ENCODE measurements at regions not wholly inside any gene's neighbourhood (a gene's known extent, or its start where the extent isn't known, plus 50 kb on each side); places are given as distances from the start of the nearest gene placed in this dataset.

DNA sequence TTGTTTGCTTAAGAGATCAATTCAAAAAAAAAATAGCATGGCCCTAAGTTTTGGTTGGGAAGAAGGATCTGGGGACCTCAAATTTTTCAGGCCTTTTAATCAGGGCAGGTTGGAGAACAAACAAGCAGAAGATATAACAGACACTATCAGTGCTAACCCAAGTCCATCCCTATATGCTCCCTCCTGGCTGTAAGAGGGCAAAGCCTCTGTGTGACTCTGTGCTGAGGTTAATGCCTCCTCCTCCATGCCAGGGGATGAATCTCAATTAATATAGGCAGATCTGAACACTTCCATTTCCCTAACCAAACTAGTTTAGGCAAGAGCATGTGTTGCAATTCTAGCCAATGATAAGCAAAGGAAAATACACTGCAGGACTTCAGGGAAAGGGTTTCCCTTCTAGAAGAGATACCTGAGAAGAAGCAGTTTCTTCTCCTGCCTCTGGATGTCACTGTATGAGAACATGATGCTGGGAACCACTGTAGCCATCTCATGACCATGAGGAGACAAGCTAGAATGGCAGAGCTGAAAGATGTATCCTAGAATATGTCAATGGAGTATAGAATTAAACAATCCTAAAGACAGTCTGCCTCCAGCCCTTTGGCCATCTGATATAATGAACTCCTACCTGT is 76.0 kb downstream of the CHD9NB start:
- TF ChIP-seq JUND (IDR thresholded peaks at IDR 0.05; ENCODE audit: low read depth), result no peak
- in situ Hi-C loops (cut with HindIII; ENCODE audit: low pct_unique_long_range_greater_than_20kb, low sequenced_read_pairs), result no loop called here
- DNase-seq (ENCODE audit: low read depth in 1 of 2, low spot score in 1 of 2), result peak; percentile 13 to 66

- no peak for TF ChIP-seq JUND (IDR thresholded peaks at IDR 0.05; ENCODE audit: low read depth)
- DNase-seq (ENCODE audit: low read depth in 1 of 2, low spot score in 1 of 2), result no peak
- in situ Hi-C loops (cut with HindIII; ENCODE audit: low pct_unique_long_range_greater_than_20kb, low sequenced_read_pairs), result no loop called here
Observed at GRCh38 chr16:52967744-52968143, 85.0 kb downstream of the CHD9NB start.

DNA sequence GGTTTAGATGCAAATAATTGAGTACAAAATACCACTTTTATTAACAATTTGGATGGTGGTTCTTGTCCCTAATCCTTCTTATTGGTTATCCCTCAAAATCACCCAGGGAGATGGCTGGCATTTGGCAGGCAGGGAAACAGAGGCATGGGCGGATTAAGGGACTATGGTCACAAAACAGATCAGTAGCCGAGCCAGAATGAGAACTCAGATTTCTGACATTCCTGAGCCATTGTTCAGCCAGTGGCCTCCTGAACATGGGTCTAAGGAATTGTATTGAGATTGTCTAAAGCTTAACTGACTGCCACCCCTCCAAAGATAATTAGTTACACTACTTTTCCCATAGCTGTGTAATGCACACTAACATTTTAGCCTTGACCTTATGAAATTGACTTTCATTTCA is 88.4 kb downstream of the CHD9NB start:
- in situ Hi-C loops (cut with HindIII; ENCODE audit: low pct_unique_long_range_greater_than_20kb, low sequenced_read_pairs), result no loop called here
- TF ChIP-seq JUND (IDR thresholded peaks at IDR 0.05; ENCODE audit: low read depth), result no peak
- no peak for DNase-seq (ENCODE audit: low read depth in 1 of 2, low spot score in 1 of 2)

DNA sequence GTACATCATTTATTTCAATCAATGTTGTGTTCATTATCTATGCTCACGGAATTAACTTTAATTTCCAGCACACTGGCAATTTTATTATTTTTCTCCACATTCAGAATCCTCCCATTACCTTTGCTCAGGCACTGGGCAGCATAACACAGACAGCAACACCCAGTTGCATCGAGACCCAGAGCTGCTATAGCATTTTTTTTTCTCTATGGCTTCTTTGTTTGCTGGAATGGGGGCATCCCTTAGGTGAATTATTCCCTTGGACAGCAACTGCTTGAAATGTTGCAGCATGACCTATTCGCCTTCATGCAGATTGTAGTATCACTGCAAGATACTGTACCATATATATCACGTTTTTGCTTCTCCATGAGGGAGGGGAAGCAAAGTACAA is 88.8 kb downstream of the CHD9NB start:
- TF ChIP-seq JUND (IDR thresholded peaks at IDR 0.05; ENCODE audit: low read depth), result no peak
- in situ Hi-C loops (cut with HindIII; ENCODE audit: low pct_unique_long_range_greater_than_20kb, low sequenced_read_pairs), result no loop called here
- DNase-seq (ENCODE audit: low read depth in 1 of 2, low spot score in 1 of 2), result no peak

DNA sequence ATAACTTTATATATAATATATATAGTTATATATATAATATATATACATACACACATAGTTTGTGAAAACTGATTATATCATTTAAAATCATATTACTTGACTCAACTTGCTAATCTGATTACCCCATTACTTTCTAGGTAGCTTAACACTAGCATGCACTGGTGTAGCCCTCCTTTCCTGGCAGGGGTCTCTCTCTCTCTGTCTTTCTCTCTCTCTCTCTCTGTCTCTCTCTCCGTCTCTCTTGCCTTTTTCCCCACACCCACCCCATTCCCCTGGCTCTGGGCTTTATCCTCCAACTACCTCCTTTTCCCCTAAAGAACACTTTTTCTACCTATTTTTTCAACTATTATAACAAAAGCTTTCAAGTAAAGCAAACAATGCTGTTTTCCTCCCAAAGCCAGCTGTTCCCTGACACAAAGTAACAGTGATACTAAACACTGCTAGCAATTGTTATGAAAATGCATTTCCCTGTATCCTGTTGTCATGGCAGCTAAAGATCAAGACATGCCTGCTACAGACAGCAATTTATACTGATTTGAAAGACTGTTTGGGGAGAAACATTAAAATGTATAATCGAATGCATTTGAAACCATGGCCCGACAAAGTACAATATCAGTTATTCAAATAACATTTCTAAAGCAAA is 89.4 kb downstream of the CHD9NB start:
- no peak for TF ChIP-seq JUND (IDR thresholded peaks at IDR 0.05; ENCODE audit: low read depth)
- in situ Hi-C loops (cut with HindIII; ENCODE audit: low pct_unique_long_range_greater_than_20kb, low sequenced_read_pairs), result no loop called here
- DNase-seq (ENCODE audit: low read depth in 1 of 2, low spot score in 1 of 2), result no peak

DNA sequence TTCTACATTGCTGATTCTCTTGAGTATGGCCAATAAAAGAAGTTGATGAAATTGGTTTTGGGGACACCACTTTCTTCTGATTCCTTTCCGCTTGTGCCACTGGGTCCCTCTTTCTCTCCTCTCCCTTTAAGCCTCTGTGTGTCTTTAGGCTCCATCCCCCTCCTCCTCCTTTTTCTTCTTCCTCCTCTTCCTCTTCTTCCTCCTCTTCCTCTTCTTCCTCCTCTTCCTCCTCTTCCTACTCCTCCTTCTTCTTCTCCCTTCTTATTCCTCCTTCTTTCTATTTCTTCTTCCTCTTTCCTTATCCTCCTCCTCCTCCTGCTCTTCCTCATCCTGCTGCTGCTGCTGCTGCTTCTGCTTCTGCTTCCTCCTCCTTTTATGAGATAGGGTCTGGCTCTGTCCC is 93.7 kb downstream of the CHD9NB start:
- no peak for DNase-seq (ENCODE audit: low read depth in 1 of 2, low spot score in 1 of 2)
- in situ Hi-C loops (cut with HindIII; ENCODE audit: low pct_unique_long_range_greater_than_20kb, low sequenced_read_pairs), result no loop called here
- TF ChIP-seq JUND (IDR thresholded peaks at IDR 0.05; ENCODE audit: low read depth), result no peak

DNA sequence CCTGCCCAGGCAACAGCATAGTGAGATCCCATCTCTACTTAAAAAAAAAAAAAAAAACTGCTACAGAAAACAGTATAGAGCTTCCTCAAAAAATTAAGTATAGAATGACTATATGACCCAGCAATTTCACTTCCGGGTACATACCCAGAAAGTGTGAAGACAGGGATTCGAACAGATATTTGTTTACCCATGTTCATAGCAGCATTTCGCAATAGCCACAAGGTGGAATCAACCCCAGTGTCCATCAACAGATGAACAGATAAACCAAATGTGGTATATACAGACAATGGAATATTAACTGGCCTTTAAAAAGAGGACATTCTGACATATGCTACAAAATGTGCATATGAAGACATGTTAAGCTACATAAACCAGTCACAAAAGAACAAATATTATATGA is 95.5 kb downstream of the CHD9NB start:
- in situ Hi-C loops (cut with HindIII; ENCODE audit: low pct_unique_long_range_greater_than_20kb, low sequenced_read_pairs), result no loop called here
- no peak for DNase-seq (ENCODE audit: low read depth in 1 of 2, low spot score in 1 of 2)
- TF ChIP-seq JUND (IDR thresholded peaks at IDR 0.05; ENCODE audit: low read depth), result no peak

DNA sequence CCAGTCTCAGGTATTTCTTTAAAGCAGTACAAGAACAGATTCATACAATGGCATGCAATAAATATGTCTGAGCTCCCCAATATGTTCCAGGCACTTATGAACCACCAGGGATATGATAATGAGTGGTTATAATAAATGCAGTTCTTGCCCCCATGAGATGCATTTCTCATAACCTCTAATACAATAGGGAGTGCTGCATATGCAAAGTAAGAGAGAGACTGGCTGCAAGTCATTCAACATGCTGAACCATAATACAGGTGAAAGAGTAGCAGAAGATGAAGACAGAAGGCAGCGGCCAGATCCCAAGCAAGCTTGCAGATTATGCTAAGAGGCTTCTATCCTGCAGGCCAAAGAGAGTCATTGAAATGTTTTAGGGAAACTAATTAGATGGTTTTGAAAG is 96.7 kb downstream of the CHD9NB start:
- in situ Hi-C loops (cut with HindIII; ENCODE audit: low pct_unique_long_range_greater_than_20kb, low sequenced_read_pairs), result no loop called here
- no peak for TF ChIP-seq JUND (IDR thresholded peaks at IDR 0.05; ENCODE audit: low read depth)
- no peak for DNase-seq (ENCODE audit: low read depth in 1 of 2, low spot score in 1 of 2)

GRCh38 chr16:52953215-52953614 is 99.5 kb downstream of the CHD9NB start:
- no peak for DNase-seq (ENCODE audit: low read depth in 1 of 2, low spot score in 1 of 2)
- TF ChIP-seq JUND (IDR thresholded peaks at IDR 0.05; ENCODE audit: low read depth), result no peak
- in situ Hi-C loops (cut with HindIII; ENCODE audit: low pct_unique_long_range_greater_than_20kb, low sequenced_read_pairs), result no loop called here

- in situ Hi-C loops (cut with HindIII; ENCODE audit: low pct_unique_long_range_greater_than_20kb, low sequenced_read_pairs), result no loop called here
- no peak for TF ChIP-seq JUND (IDR thresholded peaks at IDR 0.05; ENCODE audit: low read depth)
Observed at GRCh38 chr16:52948946-52949345, 103.8 kb downstream of the CHD9NB start.

DNA sequence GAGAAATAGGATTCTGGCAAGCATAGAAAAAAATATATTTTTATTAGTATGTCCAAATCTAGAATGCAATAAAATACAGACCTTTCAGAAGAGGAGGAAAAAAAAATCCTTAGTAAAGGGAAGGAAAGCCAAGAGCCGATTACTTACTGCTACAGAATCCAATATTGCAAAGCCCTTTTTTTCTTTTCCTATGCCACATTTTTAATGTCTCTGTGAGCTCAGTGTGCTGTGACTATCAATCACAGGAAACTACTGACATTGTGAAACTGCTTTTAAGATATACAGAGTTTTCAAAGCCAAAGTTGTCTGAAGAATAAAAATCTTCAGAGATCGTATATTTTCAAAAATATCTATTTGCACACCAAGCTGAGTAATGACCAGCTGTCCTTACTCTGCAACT is 120.4 kb downstream of the CHD9NB start:
- no peak for DNase-seq (ENCODE audit: low read depth in 1 of 2, low spot score in 1 of 2)
- no peak for TF ChIP-seq JUND (IDR thresholded peaks at IDR 0.05; ENCODE audit: low read depth)
- in situ Hi-C loops (cut with HindIII; ENCODE audit: low pct_unique_long_range_greater_than_20kb, low sequenced_read_pairs), result no loop called here

More at GRCh38 chr16:52948946-52949345, 103.8 kb downstream of the CHD9NB start:
- peak in 1 of 2 experiments; percentile 22 for DNase-seq (ENCODE audit: low read depth in 1 of 2, low spot score in 1 of 2)

GRCh38 chr16:52929478-52930400 is 123.0 kb downstream of the CHD9NB start:
- no peak for DNase-seq (ENCODE audit: low read depth in 1 of 2, low spot score in 1 of 2)

DNA sequence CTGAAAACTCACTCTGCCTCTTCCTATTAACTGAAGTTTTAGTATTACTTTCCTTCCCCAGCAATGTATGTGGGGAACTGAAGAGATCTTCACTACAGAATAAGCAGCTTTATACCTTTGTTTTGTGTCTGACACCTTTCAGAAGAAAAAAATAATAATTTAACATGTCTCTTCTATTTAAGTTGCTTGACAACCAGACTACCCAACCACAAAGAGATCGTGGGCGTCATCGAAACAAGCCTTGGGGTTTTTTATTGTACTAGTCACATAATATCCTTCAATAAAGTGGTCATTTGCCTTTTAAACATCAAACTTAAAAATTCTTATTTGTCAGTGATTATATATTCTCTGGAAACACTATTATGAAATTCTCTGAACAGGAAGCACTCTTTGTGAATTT is 123.7 kb downstream of the CHD9NB start:
- in situ Hi-C loops (cut with HindIII; ENCODE audit: low pct_unique_long_range_greater_than_20kb, low sequenced_read_pairs), result no loop called here
- no peak for DNase-seq (ENCODE audit: low read depth in 1 of 2, low spot score in 1 of 2)
- no peak for TF ChIP-seq JUND (IDR thresholded peaks at IDR 0.05; ENCODE audit: low read depth)

More at GRCh38 chr16:52929478-52930400, 123.0 kb downstream of the CHD9NB start:
- TF ChIP-seq JUND (IDR thresholded peaks at IDR 0.05; ENCODE audit: low read depth), result no peak
- in situ Hi-C loops (cut with HindIII; ENCODE audit: low pct_unique_long_range_greater_than_20kb, low sequenced_read_pairs), result no loop called here

Data from T47D (cell line).